Body of pancreas (tissue), 4 donors: ENCODE measurements at regions not wholly inside any gene's neighbourhood (a gene's known extent, or its start where the extent isn't known, plus 50 kb on each side); places are given as distances from the start of the nearest gene placed in this dataset.

Experiments
- POLR2A ChIP-seq, 3 donors: fragments of 450-650 bp; IDR thresholded peaks; one replicate each; pipeline ENCODE4 v1.6.1; 2016; ENCODE audit warnings: antibody characterized with exemption in 3 of 3, mild to moderate bottlenecking in 2 of 3
- TF ChIP-seq, protein P1 (sequence below), 7 experiments: fragments of 450-650 bp in 4 of 7; fragments of 200-600 bp in 3 of 7; sonication (generic) in 3 of 7; IDR thresholded peaks; one replicate each; pipeline ENCODE4 v1.5.1; 2016 to 2019; ENCODE audit warnings: antibody characterized with exemption in 7 of 7

DNA sequence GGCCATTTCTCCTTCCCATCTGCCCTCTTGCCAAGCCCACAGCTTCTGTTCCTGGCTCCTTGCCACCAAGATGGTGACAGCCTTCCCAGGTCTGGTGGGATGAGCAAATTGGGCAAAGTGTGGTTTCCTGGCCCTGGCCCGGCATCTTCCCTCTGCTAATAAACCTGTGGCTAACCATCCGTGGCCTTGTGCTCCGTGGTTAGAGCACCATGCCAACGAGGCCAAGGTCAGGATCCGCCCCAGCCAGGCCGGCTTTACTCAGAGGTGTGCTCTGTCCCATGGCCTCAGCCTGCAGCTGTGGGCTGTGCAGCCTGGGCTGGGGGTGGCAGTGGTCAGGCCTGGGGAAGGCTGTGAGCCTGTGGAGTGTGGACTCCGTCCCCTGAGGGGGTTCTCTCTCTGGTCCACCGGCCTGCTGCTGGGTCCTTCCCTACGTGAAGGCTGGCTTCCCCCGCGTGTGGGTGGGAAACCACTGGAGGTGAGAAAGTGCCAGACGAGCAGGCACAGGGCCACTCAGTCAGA lies 117.4 kb downstream of the VEGFA start:
- TF ChIP-seq, protein P1, sequence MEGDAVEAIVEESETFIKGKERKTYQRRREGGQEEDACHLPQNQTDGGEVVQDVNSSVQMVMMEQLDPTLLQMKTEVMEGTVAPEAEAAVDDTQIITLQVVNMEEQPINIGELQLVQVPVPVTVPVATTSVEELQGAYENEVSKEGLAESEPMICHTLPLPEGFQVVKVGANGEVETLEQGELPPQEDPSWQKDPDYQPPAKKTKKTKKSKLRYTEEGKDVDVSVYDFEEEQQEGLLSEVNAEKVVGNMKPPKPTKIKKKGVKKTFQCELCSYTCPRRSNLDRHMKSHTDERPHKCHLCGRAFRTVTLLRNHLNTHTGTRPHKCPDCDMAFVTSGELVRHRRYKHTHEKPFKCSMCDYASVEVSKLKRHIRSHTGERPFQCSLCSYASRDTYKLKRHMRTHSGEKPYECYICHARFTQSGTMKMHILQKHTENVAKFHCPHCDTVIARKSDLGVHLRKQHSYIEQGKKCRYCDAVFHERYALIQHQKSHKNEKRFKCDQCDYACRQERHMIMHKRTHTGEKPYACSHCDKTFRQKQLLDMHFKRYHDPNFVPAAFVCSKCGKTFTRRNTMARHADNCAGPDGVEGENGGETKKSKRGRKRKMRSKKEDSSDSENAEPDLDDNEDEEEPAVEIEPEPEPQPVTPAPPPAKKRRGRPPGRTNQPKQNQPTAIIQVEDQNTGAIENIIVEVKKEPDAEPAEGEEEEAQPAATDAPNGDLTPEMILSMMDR (IDR thresholded peaks at IDR 0.05), result no peak
- TF ChIP-seq POLR2A (IDR thresholded peaks at IDR 0.05), result no peak
